ENCODE measurements at regions not wholly inside any gene's neighbourhood (a gene's known extent, or its start where the extent isn't known, plus 50 kb on each side); places are given as distances from the start of the nearest gene placed in this dataset.

- no peaks in the 10 kb centered on the region for H3K36me3 Mint-ChIP-seq (ENCODE audit: insufficient read depth in 2 of 2)
- no peak overlapping the region for H3K4me3 Mint-ChIP-seq
- H3K4me1 Mint-ChIP-seq (ENCODE audit: low read depth), result peaks cover 53% of the 10 kb centered on the region
These were observed 78.9 kb upstream of the JAK1 start for GRCh38 chr1:65045022-65045817.

DNA sequence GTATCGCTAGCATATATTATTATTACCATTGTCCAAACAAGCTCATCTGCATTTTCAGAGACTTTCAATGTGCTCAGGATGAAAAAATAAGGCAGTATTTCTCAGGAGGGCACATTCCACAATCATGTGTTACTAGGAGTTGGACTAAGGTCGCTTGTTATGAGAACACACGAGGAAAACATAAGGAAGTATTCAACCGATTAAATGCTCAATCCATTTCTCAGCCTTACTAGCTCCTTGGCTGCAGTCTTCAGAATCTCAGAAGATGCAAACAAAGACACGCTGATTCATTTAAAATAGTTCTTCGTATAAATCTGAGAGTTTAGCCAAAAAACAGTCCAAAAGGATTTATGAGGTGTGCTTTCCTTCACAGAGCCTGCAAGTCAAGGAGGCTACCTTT lies 82.0 kb upstream of the JAK1 start:
- DNase-seq, result no peak
- no peaks in the 10 kb centered on the region for H3K27me3 Mint-ChIP-seq (ENCODE audit: low read depth)
- H3K9me3 Mint-ChIP-seq, result no peaks in the 10 kb centered on the region
- peaks cover 42% of the 10 kb centered on the region for H3K4me1 Mint-ChIP-seq (ENCODE audit: low read depth)
- no peaks in the 10 kb centered on the region for H3K36me3 Mint-ChIP-seq (ENCODE audit: insufficient read depth in 2 of 2)
- no peak overlapping the region for H3K4me3 Mint-ChIP-seq
- ATAC-seq (replicated peaks in 1 of 2), result no peak
- H3K27ac Mint-ChIP-seq, result no peak overlapping the region

More at GRCh38 chr1:65045022-65045817, 78.9 kb upstream of the JAK1 start:
- Mint-ChIP-seq H3K27me3 (ENCODE audit: low read depth) (no peaks in the 10 kb centered on the region), H3K27ac (no peak overlapping the region), H3K9me3 (no peaks in the 10 kb centered on the region)
- no peak for ATAC-seq (replicated peaks in 1 of 2)
- no peak for DNase-seq

DNA sequence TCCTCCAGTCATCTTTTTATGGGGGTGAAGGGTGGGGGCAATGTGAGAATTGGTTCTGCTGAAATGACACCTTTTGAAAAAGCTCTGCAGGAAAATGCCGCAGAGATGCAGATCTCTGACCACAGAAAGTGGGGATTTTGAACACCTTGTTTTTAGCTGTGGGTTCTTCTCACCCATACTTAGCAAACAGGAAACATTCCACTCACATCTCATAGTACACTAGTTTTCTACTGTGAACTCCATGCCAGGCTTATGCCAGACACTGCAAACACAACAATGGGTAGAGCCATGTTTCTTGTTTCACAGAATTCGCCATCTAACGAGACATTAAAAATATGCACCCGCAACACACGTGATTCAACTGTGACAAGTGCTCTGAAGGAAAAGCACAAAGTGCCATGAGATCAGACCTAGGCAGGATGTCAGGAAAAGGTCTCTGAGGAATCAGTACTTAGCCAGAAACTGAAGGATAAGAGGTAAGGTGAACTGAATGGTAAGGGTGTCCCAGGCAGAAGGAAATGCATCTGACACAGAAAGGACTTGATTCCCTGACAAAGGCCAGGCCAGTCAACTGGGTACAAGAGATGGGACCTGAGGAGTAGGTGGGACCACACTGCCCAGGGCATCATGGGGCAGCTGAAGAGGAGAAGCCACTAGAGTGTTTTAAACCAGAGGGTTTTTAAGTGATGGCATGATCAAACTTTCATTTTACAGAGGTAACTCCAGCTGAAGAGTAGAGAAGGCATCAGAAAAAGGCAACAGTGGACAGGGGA lies 83.8 kb upstream of the JAK1 start:
- H3K4me1 Mint-ChIP-seq (ENCODE audit: low read depth), result peaks cover 34% of the 10 kb centered on the region
- no peaks in the 10 kb centered on the region for H3K27me3 Mint-ChIP-seq (ENCODE audit: low read depth)
- peak overlapping the region; percentile 67 to 74 for H3K4me3 Mint-ChIP-seq
- no peaks in the 10 kb centered on the region for H3K9me3 Mint-ChIP-seq
- ATAC-seq (replicated peaks in 1 of 2) (peak; percentile 73 to 82), DNase-seq (peak in 1 of 2 donors; percentile 21)
- H3K36me3 Mint-ChIP-seq (ENCODE audit: insufficient read depth in 2 of 2), result no peaks in the 10 kb centered on the region
- peak overlapping the region; percentile 59 for H3K27ac Mint-ChIP-seq

GRCh38 chr1:65050735-65051134 lies 84.4 kb upstream of the JAK1 start:
- DNase-seq (no peak), ATAC-seq (replicated peaks in 1 of 2) (no peak)
- Mint-ChIP-seq H3K4me1 (ENCODE audit: low read depth) (peaks cover 29% of the 10 kb centered on the region), H3K27me3 (ENCODE audit: low read depth) (no peaks in the 10 kb centered on the region), H3K9me3 (no peaks in the 10 kb centered on the region), H3K27ac (no peak overlapping the region), H3K4me3 (no peak overlapping the region), H3K36me3 (ENCODE audit: insufficient read depth in 2 of 2) (peaks cover 0 to 1% of the 10 kb centered on the region in 2 donors)

DNA sequence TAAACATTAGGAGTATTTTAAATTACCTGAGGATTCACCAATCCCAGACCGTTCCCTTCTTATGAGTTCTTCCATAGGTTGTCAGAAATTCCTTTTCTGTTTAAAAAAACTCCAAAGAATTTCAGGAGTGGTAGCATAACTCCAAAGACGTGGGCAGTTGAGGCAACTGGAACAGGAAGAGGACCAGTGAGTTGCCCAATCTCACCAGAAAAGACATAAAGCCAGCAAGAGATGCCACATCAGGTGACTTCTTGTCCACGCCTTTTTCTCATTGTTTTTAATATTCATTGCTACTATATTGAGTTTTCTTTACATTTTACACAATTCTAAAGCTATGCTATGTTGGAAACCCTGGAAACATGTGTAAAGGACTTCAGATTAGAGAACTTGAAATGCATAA lies 88.1 kb upstream of the JAK1 start:
- Mint-ChIP-seq H3K36me3 (ENCODE audit: insufficient read depth in 2 of 2) (peaks cover 0 to 1% of the 10 kb centered on the region in 2 donors), H3K9me3 (no peaks in the 10 kb centered on the region), H3K4me1 (ENCODE audit: low read depth) (peaks cover 32% of the 10 kb centered on the region), H3K27me3 (ENCODE audit: low read depth) (no peaks in the 10 kb centered on the region), H3K4me3 (no peak overlapping the region), H3K27ac (no peak overlapping the region)
- DNase-seq, result no peak
- no peak for ATAC-seq (replicated peaks in 1 of 2)

DNA sequence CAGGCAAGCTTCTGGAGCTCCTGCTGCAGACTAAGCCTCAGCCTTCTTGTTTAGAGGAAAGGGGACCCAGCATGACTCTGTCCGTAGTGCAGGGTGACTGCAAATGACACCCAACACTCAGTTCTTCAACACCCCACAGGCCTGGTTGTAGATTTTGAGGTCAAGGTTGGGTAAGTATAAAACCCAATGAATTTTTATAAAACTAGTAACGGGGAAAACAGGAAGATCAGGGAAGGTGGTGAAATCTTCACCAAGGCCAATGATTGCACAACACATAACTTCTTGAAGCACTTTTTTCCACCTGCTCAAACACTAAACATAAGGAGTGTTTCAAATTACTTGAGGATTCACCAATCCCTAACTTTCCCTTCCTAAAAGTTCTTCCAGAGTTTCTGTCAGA lies 89.4 kb upstream of the JAK1 start:
- Mint-ChIP-seq H3K4me3 (no peak overlapping the region), H3K4me1 (ENCODE audit: low read depth) (peaks cover 28% of the 10 kb centered on the region), H3K27ac (no peak overlapping the region), H3K27me3 (ENCODE audit: low read depth) (no peaks in the 10 kb centered on the region), H3K36me3 (ENCODE audit: insufficient read depth in 2 of 2) (peaks cover 0 to 1% of the 10 kb centered on the region in 2 donors), H3K9me3 (no peaks in the 10 kb centered on the region)
- no peak for ATAC-seq (replicated peaks in 1 of 2)
- no peak for DNase-seq

- peaks cover 23% of the 10 kb centered on the region for H3K4me1 Mint-ChIP-seq (ENCODE audit: low read depth)
- ATAC-seq (replicated peaks in 1 of 2) (no peak), DNase-seq (no peak)
- H3K36me3 Mint-ChIP-seq (ENCODE audit: insufficient read depth in 2 of 2), result peaks cover 0 to 1% of the 10 kb centered on the region in 2 donors
- no peak overlapping the region for H3K4me3 Mint-ChIP-seq
- no peaks in the 10 kb centered on the region for H3K27me3 Mint-ChIP-seq (ENCODE audit: low read depth)
- H3K9me3 Mint-ChIP-seq, result no peaks in the 10 kb centered on the region
- H3K27ac Mint-ChIP-seq, result no peak overlapping the region
These were observed 89.9 kb upstream of the JAK1 start for GRCh38 chr1:65056234-65056633.

DNA sequence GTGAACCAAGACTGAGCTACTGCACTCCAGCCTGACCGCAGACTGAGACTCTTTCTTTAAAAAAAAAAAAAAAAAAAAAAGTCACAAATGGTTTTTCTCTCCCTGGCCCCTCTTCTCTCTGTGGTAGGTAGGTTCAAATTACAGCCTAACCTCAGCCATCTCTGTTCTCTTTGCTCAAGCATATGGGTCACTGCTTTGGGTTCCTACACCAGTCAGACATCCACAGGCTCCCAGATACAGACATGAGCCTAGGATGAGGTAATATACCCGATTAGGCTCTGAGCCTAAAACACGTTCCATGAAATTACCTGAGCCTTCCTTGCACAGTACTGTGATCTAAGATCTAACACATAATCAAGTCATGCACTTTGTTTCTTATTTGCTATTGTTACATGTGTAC lies 90.5 kb upstream of the JAK1 start:
- H3K4me3 Mint-ChIP-seq, result no peak overlapping the region
- DNase-seq, result no peak
- peaks cover 22% of the 10 kb centered on the region for H3K4me1 Mint-ChIP-seq (ENCODE audit: low read depth)
- H3K27me3 Mint-ChIP-seq (ENCODE audit: low read depth), result no peaks in the 10 kb centered on the region
- no peaks in the 10 kb centered on the region for H3K9me3 Mint-ChIP-seq
- no peak for ATAC-seq (replicated peaks in 1 of 2)
- no peak overlapping the region for H3K27ac Mint-ChIP-seq
- H3K36me3 Mint-ChIP-seq (ENCODE audit: insufficient read depth in 2 of 2), result peaks cover 0 to 1% of the 10 kb centered on the region in 2 donors

DNA sequence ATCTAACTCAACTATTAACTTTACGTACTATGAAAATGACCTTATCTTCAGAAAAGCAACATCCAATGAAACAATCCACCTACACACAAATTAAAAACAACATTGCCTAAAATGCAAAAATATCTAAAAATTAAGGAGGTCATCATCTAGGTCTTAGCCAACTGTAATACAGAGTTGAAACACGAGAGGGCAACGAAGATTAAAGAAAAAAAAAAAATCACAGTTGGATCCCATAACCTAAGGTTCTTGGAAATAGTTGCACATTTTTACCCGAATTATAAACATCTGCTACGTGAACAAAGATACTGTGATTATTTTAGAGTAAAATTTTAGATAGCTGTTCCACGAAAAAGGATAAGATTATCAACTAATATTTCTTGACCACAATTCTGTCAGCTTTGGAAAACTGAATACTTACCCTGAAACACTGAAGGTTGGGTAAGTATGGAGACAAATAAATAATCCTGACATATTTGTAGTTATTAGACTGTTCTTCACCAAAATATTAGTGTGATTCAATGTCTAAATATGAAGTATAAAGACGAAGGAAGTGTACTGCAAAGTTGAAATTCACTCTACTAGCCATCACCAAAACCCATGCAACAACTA lies 88.0 kb upstream of the AK4 start:
- Mint-ChIP-seq H3K9me3 (no peaks in the 10 kb centered on the region), H3K27ac (peak overlapping the region; percentile 67), H3K27me3 (ENCODE audit: low read depth) (no peaks in the 10 kb centered on the region), H3K4me3 (peak overlapping the region in 1 of 2 donors; percentile 53), H3K36me3 (ENCODE audit: insufficient read depth in 2 of 2) (peaks cover 1 to 2% of the 10 kb centered on the region in 2 donors), H3K4me1 (ENCODE audit: low read depth) (peaks cover 36% of the 10 kb centered on the region)
- no peak for DNase-seq
- ATAC-seq (replicated peaks in 1 of 2), result no peak

- DNase-seq (no peak), ATAC-seq (replicated peaks in 1 of 2) (no peak)
- H3K4me3 Mint-ChIP-seq, result no peak overlapping the region
- H3K27me3 Mint-ChIP-seq (ENCODE audit: low read depth), result no peaks in the 10 kb centered on the region
- peaks cover 48% of the 10 kb centered on the region for H3K4me1 Mint-ChIP-seq (ENCODE audit: low read depth)
- H3K27ac Mint-ChIP-seq, result peak overlapping the region; percentile 15
- no peaks in the 10 kb centered on the region for H3K9me3 Mint-ChIP-seq
- peaks cover 0 to 2% of the 10 kb centered on the region in 2 donors for H3K36me3 Mint-ChIP-seq (ENCODE audit: insufficient read depth in 2 of 2)
These were observed 85.7 kb upstream of the AK4 start for GRCh38 chr1:65062339-65062738.

DNA sequence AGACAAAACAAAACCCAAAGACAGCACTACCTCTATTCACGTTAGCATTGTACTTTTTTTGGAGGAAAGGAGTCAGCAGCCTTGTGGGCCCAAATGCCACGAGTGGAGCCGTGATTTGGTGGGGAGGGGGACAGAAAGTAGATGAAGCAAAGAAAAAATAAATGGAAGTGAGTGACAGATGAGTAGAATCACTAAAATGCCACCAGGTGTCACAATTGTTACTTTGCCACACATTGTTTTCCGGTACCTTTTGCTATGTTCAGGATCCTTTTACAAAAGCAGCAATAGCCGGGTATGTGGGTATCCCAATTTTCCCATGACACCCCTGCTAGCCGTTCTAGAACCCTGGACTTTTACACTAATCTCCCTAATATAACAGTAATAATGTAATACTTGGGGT lies 85.0 kb upstream of the AK4 start:
- Mint-ChIP-seq H3K4me3 (no peak overlapping the region), H3K9me3 (no peaks in the 10 kb centered on the region), H3K27me3 (ENCODE audit: low read depth) (no peaks in the 10 kb centered on the region), H3K27ac (no peak overlapping the region), H3K4me1 (ENCODE audit: low read depth) (peaks cover 46% of the 10 kb centered on the region), H3K36me3 (ENCODE audit: insufficient read depth in 2 of 2) (peaks cover 2% of the 10 kb centered on the region in 2 donors)
- ATAC-seq (replicated peaks in 1 of 2) (no peak), DNase-seq (no peak)

DNA sequence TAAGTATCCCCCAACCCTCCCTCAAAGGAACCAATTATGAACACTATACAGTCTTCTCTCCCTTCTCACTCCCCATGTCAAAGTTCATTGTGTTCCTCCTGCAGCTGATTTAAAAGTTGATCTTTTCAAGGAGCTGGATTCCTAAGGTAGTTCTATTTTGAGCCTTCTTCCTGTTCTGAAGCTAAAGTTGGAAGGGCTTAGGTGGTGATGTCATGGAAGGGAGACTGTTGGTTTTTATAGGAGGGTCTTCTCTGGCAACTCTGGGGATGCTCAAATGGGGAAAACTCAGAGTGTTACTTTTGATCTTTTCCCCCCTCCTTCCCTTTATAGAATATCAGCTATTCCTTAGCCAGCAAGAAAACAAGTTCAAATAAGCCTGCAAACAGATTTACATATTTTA lies 83.0 kb upstream of the AK4 start:
- H3K36me3 Mint-ChIP-seq (ENCODE audit: insufficient read depth in 2 of 2), result peaks cover 2% of the 10 kb centered on the region in 2 donors
- H3K4me1 Mint-ChIP-seq (ENCODE audit: low read depth), result peaks cover 39% of the 10 kb centered on the region
- no peaks in the 10 kb centered on the region for H3K9me3 Mint-ChIP-seq
- H3K27ac Mint-ChIP-seq, result peak overlapping the region; percentile 44
- no peaks in the 10 kb centered on the region for H3K27me3 Mint-ChIP-seq (ENCODE audit: low read depth)
- peak overlapping the region; percentile 93 to 97 for H3K4me3 Mint-ChIP-seq
- no peak for DNase-seq
- no peak for ATAC-seq (replicated peaks in 1 of 2)

Measured in activated T-cell treated with anti-CD3 and anti-CD28 coated beads, Interleukin-2, amount 50 U/mL, for 72 hours (primary cell).